ENCODE measurements at regions not wholly inside any gene's neighbourhood (a gene's known extent, or its start where the extent isn't known, plus 50 kb on each side); places are given as distances from the start of the nearest gene placed in this dataset.
"Not testable (repeated sequence)": the region's sequence is repeated elsewhere in the genome, so short reads cannot be mapped to it uniquely, and the experiment has no call there.

DNA sequence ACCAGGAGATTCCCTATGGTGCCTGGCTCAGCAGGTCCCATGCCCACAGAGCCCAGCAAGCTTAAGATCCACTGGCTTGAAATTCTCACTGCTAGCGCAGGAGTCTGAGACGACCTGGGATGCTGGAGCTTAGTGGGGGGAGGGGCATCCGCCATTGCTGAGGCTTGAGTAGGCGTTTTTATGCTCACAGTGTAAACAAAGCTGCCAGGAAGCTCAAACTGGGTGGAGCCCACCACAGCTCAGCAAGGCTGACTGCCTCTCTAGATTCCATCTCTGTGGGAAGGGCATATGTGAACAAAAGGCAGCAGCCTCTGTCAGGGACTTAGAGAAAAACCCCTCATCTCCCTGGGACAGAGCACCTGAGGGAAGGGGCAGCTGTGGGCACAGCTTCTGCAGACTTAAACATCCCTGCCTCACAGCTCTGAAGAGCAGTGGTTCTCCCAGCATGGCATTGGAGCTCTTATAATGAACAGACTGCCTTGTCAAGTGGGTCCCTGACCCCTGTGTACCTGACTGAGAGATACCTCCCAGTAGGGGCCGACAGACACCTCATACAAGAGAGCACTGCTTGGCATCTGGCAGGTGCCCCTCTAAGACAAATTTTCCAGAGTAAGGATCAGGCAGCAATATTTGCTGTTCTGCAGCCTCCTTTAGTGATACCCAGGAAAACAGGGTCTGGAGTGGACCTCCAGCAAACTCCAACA lies 231.5 kb upstream of the SETMAR start:
- DNase-seq (ENCODE audit: low read depth in 2 of 2): no peak

DNA sequence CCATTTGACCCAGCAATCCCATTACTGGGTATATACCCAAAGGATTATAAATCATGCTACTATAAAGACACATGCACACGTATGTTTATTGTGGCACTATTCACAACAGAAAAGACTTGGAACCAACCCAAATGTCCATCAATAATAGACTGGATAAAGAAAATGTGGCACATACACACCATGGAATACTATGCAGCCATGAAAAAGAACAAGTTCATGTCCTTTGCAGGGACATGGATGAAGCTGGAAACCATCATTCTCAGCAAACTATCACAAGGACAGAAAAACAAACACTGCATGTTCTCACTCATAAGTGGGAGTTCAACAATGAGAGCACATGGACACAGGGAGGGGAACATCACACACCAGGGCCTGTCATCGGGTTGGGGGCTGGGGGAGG lies 225.9 kb upstream of the SETMAR start:
- DNase-seq (ENCODE audit: low read depth in 2 of 2): not testable (repeated sequence)

DNA sequence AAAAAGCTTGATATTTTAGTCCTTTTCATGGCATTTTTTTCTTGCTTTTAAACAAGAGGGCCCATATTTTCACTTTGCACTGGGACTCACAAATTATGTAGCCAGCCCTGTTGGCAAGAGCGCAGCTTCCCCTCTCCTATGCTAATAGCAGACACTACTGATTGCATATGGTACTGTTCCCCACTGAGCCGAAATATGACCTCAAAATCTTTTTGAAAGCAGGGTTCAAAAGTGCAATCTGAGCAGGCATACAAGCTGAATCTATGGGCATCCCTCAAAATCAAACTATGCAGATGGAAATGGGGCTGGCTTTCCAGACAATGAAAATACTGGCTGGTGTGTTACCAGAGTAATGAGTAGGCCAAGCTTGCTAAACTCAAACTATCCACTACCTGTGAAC lies 225.2 kb upstream of the SETMAR start:
- DNase-seq (ENCODE audit: low read depth in 2 of 2): no peak

DNA sequence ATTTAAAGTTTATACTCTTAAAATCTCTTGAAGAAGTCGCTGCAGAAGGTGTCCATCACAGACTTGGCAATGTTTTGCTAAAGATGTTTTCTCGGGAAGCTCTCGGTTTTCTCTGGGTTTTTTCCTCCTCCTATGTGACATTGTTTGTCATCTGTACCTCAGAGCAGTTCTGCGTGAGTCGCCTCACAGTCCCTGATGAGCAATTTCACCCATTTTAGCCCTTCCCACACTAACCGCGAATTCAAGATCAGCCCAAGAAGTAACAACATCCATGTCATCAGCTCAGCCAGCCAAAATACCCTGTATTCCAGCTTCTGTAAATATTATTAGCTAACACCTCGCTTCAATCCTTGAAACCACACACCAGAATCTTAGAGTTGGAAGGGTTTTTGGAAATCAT lies 224.3 kb upstream of the SETMAR start:
- no peak for DNase-seq (ENCODE audit: low read depth in 2 of 2)

DNA sequence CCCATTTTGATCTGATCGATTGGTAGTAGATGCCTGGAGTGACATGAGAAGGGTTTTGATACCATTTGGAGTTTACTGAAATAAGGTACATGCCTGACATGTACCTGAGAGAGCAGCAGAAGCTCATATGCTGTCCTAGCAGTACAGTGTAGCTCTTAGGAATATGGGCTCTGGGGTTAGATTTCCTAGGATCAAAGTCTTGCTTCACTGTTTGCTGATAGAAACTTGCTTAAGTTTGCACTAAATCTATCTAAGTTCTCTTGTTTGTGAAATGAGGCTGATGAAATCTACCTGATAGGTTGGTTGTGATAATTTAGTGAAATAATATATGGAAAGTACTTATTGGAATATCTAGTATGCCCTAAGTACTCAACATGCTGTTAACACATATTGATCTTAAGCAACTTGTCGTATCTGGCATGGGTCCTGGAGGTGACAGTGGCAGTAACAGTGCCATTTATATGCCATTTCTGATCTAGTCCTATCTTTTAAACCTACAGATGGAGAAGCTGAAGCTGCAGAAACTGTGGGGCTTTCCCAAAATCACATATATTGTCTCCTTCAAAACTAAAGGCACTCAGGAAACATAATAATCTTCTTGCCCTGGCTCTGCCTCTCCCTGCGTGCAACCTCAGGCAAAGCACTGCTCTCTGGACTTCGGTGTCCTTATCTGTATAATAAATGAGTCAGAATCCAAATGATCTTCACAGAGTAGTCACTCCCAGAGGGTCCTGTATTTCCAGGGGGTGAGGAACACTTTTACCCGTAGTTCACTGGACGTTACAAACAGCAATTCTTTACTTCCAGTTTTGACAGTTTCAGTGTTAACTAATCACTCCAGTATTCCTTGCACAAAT lies 223.6 kb upstream of the SETMAR start:
- no peak for DNase-seq (ENCODE audit: low read depth in 2 of 2)

DNA sequence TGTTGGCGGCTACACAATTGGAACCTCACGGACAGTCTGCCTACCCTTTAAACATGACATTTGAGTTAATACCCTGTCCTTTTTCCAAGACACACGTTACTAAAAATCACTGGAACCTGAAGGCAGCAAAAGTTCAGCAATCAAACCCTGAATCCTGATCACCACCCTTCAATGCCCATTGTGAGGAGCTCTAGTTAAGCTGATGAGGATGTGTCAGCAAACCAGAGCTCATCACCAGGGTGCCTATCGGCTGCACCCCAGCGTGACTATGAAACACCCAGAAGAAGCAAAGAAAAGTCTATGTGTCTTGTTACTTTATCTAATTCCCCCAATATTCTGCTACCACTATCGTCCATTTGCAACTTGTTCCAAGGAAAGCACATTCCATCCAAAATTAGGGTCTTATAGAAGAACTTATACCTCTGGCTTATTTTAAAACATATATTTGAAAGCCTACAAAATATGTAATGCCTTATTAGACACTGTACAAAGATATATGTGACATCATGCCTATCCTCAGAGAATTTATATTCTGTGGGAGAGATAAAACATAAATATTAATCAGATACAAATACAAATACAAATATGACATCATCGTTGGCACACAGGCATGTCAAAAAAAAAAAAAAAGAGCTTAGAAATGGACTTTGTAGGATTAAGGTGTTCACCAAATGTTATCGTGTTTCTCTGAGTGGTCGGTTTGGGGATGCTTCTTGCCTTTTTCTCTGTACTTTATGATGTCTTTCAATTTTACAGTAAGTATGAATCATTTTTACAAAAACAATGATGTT lies 219.7 kb upstream of the SETMAR start:
- DNase-seq (ENCODE audit: low read depth in 2 of 2): no peak

DNA sequence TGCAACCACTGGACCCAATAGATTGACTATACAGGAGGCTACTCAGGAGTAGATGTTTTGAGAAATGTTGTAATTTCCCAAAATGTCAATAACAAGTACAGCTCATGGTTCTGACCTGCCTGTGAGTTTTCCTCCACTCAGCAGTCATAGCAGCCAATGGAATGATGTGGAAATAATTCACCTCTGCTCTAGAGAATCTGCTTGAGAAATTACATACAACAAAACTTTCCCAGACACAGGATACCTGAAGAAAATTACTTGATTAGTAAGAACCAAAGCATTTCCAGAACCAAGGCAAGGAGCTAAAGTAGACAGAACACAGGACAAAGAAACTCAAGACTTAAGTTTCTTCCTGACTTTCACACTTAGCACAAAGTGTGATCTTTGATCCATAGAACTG lies 218.9 kb upstream of the SETMAR start:
- DNase-seq (ENCODE audit: low read depth in 2 of 2): no peak

DNA sequence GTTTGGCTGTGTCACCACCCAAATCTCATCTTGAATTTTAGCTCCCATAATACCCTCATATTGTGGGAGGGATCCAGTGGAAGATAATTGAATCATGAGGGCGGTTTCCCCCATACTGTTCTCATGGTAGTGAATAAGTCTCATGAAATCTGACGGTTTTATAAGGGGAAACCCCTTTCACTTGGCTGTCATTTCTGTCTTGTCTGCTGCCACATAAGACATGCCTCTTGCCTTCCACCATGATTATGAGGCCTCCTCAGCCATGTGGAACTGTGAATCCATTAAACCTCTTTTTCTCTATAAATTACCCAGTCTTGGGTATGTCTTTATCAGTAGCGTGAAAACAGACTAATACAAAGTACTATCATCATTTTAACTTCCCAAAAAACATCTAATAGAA lies 216.5 kb upstream of the SETMAR start:
- DNase-seq (ENCODE audit: low read depth in 2 of 2): not testable (repeated sequence)

DNA sequence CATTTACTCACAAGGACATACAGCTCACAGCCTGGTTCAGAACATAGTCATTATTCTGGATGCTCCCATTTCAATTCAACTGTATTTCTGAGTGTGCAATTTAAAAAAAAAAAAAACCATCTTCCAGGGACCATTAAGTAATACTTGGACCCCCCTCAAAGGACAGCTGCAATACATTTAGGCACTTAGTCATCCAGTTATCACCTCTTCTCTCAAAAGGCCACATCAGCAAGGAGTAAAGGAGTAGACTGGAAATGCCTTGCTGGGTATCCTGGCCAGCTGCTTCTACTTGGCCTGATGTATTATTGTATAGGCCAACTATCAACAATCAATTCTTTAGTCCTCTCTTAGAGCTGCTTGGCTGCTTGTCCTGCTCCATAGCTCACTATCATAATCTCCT lies 211.4 kb upstream of the SETMAR start:
- DNase-seq (ENCODE audit: low read depth in 2 of 2): no peak

DNA sequence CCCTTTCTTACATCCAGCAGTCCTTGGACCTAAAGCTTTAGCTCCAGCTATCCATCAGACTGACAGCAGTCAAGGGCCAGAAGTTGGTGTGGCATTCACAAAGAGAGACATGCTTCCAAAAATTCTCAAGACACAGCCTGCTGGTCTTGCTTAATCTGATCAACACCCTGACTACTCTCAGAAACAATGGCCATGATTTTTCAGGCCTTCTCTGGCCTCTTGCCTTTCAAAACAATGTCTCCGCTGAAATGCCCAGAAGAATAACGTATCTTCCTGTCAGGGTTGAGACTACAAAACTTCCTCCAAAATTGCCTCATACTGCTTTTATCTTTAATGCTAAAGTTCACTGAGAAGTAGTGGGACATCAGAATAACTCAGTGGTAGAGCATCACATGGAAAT lies 205.4 kb upstream of the SETMAR start:
- no peak for DNase-seq (ENCODE audit: low read depth in 2 of 2)

DNA sequence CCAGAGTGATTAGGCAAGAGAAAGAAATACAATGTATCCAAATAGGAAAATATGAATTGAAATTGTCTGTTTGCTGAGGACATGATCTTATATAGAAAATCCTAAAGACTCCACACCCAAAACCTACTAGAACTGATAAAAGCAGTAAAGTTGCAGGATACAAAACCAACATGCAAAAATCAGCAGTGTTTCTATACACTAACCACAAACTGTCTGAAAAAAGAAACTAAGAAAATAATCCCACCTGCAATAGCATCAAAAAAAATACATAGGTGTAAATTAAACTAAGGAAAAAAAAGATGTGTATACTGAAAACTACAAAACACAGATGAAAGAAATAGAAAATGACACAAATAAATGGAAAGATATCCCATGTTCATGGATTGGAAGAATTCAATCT lies 203.6 kb upstream of the SETMAR start:
- no peak for DNase-seq (ENCODE audit: low read depth in 2 of 2)

DNA sequence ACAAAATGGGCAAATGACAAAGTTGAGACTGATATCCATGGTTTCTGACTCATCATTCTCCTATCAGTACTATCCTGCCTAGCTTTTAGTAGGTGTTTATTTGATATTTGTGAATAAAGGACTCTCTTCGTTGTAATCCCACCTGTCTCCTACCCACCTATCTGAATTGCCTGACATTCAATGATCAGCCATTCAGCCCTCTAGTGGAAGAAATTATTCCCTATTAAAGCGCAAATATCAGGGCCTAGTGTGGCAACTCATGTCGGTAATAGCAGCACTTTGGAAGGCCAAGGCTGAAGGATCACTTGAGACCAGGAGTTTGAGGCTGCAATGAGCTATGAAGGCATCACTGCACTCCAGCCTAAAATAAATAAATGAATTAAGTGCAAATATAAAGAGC lies 195.7 kb upstream of the SETMAR start:
- DNase-seq (ENCODE audit: low read depth in 2 of 2): no peak

DNA sequence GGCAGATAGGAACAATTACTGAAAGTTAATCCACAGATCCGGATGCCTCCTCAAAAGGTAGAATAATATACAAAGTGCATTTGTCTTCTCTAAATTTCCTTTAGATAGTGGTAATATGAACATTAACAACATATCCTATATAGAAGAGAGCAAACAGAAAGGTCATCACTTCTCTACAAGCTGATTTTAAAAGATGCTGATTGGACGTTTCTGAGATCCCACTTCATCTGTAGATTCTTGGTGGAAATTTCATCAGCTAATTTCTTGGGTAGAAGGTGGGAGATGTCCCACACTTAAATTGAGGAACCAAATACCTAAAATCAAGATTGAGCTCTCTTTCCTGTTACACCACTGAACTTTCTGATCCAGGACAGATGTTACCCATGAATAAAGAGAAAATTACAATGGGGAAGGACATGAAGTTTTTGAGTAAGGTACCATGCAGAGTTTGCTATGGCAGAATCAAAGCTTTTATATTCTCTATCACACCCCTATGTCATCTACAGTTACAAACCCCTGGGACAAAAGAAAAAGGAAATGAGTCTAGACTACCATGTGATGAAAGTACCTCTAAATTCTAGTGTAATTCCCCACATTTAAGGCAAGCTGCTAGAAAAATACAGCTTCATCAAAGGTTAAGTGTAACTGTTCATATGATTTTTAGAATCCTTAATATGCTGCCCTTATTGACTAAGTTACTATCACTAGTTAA lies 189.2 kb upstream of the SETMAR start:
- no peak for DNase-seq (ENCODE audit: low read depth in 2 of 2)

DNA sequence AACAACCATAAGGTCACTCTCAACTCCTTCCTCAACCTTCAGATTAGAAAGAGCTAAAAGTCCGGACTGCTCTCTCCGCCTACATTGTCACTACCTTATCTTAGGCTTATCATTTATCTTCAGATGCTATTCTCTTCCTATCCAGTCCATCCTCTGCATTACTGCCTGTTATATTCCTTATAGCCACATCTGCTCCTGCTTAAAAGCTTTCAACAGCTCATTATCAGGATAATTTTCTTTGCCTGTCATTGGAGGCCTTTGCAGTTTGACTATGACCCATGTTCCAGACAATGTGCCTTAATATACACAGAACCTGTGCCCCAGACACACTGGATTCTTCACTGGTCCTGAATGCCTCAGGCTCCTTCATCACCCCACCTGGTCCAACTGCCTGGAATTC lies 184.1 kb upstream of the SETMAR start:
- no peak for DNase-seq (ENCODE audit: low read depth in 2 of 2)

DNA sequence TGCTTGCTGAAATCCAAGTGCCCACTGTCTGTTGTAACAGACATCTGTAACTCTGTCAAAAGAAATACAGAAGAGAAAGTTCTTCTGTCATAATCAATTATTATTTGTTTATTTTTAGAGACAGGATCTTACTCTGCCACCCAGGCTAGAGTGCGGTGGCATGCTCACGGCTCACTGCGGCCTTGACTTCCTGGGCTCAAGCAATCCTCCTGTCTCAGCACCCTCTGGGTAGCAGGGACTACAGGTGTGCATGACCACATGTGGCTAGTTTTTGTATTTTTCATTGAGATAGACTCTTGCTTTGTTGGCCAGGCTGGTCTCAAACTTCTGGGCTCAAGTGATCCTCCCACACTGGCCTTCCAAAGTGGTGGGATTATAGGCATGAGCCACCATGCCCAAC lies 177.6 kb upstream of the SETMAR start:
- DNase-seq (ENCODE audit: low read depth in 2 of 2): no peak

DNA sequence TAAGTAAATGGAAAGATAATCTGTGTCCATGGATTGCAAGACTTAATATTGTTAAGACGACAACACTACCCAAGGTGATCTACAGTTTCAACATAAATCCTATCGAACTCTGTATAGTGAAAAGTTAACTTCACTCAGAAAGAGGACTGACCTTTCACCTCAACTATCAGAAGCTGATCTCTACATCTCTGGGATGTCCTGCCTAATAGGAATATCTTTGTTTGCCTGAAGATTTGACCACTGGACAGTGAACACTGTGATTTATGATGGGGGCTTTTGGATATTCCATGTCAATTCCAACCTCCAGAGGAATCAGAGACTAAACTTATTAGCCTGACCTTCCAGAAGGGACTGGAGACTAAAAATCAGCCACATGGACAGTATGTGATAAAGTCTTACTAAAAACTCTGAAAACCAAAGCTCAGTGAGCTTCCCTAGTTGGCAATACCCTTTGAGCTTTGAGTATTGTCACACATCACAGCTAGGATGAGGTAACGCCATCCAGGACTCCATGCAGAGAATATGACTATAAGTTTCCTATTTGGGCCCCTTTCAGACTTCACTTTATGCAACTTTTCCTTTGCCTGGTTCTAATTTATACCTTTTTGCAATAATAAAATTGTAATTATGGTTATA lies 164.9 kb upstream of the SETMAR start:
- DNase-seq (ENCODE audit: low read depth in 2 of 2): no peak

DNA sequence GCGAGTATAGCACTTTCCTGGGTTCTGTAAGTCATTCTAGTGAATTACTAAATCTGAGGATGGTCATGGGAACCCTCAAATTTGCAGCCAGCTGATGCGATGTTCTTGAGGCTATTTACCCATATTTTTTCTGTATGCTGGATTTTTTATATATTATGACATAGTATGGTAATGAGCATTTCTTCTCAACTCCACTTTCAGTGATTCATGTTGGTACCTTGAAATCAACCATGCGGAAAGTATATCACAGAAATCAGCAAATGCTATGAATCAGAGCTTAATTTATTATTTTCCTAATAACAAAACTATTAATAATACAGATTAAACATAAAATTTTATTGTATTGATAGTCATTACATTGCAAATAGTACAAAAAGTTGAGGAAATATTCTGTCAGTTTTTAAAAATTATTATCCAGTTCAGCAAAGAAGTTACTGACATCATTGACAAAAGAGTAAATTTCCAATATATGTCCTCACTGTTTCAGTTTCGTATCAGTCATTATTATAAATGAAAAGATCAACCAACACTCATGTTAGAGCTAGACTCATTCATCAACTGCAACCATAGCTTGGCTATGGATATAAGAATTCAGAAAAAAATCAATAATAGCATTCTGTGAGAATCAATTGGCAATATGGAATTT lies 164.3 kb upstream of the SETMAR start:
- no peak for DNase-seq (ENCODE audit: low read depth in 2 of 2)

DNA sequence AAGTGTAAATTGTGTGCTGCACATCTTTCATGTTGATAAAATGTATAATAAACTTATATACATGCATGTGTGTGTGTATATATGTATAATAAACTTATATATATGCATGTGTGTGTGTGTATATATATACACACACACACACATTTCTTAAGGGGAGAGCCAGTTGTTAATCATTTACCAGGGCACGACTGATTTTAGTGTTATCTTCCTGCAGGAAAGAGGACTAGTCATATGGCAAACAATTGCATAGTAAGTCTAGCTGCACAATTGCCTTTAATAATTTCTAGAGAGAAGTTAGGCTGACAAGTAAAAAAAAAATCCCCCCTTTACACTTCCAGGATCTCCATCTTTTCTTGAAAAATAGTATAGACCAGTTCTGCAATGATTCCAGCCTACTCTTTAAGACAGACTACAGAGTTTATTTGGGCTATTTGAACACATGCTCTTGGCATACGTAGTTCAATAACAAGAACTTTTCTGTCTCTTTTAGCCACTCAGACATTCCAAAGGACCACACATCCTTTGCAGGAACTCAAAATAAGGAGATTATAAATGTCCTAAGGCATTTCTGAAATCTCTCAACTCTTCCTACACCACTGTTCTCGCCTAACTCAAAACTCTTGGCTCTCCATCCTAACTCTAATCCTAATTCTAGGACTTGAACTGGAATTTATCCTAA lies 163.6 kb upstream of the SETMAR start:
- no peak for DNase-seq (ENCODE audit: low read depth in 2 of 2)

DNA sequence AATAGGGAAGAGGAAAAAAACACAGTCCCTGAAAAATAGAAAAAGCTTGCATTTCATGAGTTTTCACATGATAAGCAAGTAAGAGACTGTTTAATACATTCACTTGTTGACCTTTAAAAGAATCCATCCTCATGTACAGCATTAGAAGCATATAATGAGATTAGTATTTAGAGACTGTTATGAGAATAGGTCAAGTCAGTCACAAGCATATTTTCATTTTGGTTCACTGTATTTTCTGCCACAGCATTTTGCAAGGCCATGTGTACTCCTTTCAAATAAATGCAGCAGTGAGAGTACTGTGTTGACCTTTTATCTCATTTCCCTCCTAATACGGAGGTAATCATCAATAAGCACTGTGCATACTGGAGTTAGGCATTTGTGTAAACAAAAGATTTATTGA lies 162.2 kb upstream of the SETMAR start:
- DNase-seq (ENCODE audit: low read depth in 2 of 2): no peak

DNA sequence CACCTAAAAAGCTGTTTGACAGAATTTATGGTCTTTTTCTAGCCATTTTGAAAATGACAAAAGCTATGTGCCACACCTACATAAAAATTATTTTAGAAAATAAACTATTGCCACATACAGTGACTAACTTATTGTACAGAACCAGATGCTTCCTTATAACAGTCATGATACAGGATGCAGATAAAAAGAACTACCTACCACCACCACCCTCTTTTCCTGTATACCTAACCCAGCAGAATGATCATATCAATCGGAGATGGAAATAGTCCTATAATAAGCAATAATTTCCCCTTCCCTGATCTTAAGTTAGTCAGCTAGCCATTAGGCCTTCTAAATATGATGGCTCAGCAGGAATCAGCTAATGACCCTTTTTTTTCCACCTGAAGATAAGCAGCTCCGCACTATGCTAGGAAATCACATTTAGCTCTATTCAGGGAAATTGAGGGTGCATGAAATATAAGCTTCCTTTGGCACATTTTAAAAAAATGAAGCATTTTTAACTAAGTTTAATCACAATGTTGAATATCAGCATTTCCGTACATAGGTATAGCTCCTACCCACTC lies 155.5 kb upstream of the SETMAR start:
- no peak for DNase-seq (ENCODE audit: low read depth in 2 of 2)
